ENCODE measurements at regions not wholly inside any gene's neighbourhood (a gene's known extent, or its start where the extent isn't known, plus 50 kb on each side); places are given as distances from the start of the nearest gene placed in this dataset.

DNA sequence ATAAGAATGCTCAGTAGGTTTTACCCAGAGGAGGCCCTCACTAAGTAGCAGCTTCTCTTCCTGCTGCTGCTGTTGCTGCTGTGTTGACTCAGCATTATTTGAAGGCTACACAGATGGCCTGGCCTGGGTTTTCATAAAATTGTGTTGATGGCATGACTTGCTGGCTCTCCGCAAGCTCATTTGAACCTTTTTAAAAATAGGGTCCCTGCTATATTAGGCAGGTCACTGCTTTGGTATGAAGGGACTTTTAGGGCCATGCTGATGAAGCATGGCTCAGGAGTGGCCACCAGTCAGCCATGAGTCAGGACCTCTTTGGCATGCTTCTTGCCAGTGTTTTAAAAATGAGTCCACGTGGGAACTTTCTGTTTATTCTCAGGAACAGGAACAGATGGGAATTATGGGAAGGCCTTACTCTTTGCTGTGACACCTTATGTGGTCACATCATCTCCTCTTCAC lies 128.7 kb downstream of the MID1IP1 start:
- DNase-seq (ENCODE audit: extremely low read depth in 1 of 4, low spot score in 3 of 4) (peak in 2 of 4 experiments; percentile 8 to 15), FAIRE-seq (no peak), ATAC-seq (peak; percentile 64)
- Histone ChIP-seq H3K27ac (ENCODE audit: extremely low read depth, low read depth, low read length) (no peak overlapping the region; the same call in 2 of the 3 replicates), H3K9me1 (ENCODE audit: control insufficient read depth, insufficient read depth, low read length) (no peaks in the 10 kb centered on the region), H3K36me3 (ENCODE audit: control insufficient read depth, insufficient read depth, low read length) (no peaks in the 10 kb centered on the region), H3K4me1 (replicated peaks in 1 of 2; ENCODE audit: control insufficient read depth in 2 of 2, insufficient read depth in 2 of 2, low read length in 2 of 2) (peaks cover 0 to 6% of the 10 kb centered on the region in 2 experiments; a peak in 2 of 5 replicates), H4K20me1 (replicated peaks; ENCODE audit: control insufficient read depth, insufficient read depth, low read length) (no peaks in the 10 kb centered on the region), H3K79me2 (ENCODE audit: control insufficient read depth, insufficient read depth, low read length) (no peaks in the 10 kb centered on the region), H3K4me2 (ENCODE audit: insufficient read depth, low read length) (no peak overlapping the region; the same call in 1 of the 2 replicates), H3K4me3 (no peak overlapping the region), H3K9me3 (replicated peaks; ENCODE audit: control insufficient read depth, insufficient read depth, low read depth, low read length) (no peaks in the 10 kb centered on the region), H3K27me3 (ENCODE audit: control insufficient read depth in 2 of 2, insufficient read depth in 2 of 2, low read length in 2 of 2) (no peaks in the 10 kb centered on the region), H2AFZ (ENCODE audit: low read depth, low read length) (peak overlapping the region; percentile 79), H3K9ac (ENCODE audit: insufficient read depth in 1 of 2, low read depth in 2 of 2, low read length in 2 of 2) (no peak overlapping the region)
- POLR2A ChIA-PET, result interaction anchor here (0.7 kb wide), 1 partner anchor 129 kb away, joined by 3 read pairs; the partner anchor contains the start of gene MID1IP1
- intact Hi-C loops (cut with micrococcal nuclease) (loop anchor here (10.0 kb wide), 1 partner anchor 165 kb away; no protein-coding TSS in a partner anchor), in situ Hi-C loops (cut with MboI) (no loop called here)
- no TSS peak for BruUV-seq (replicated peaks)
- WGBS (ENCODE audit: insufficient coverage, low coverage, missing lambda C conversion rate), result 25% methylated on average over 2 of the region's 2 CpGs
- CTCF ChIA-PET (ENCODE audit: low intra/inter-chr PET ratio), result no interaction called here
- TF ChIP-seq U2AF1 (optimal IDR thresholded peaks at IDR 0.05; ENCODE audit: low read depth, low read length) (no peak), ZNF740 (CRISPR knock-in tag; IDR thresholded peaks at IDR 0.05) (no peak), ZNF740 (tag; IDR thresholded peaks at IDR 0.05) (no peak), NFE2 (IDR thresholded peaks at IDR 0.05; ENCODE audit: low read depth) (peak; percentile 74), SETDB1 (IDR thresholded peaks at IDR 0.05; ENCODE audit: low read length) (no peak), L3MBTL2 (IDR thresholded peaks at IDR 0.05) (peak; percentile 78; the same call in 1 of the 2 replicates), ZNF316 (IDR thresholded peaks at IDR 0.05) (peak; percentile 97), MAFF (IDR thresholded peaks at IDR 0.05; ENCODE audit: low read length) (peak; percentile 90), MAFG (tag; conservative IDR thresholded peaks at IDR 0.05) (peak; percentile 94), BACH1 (tag; IDR thresholded peaks at IDR 0.05) (peak; percentile 84), MAFK (IDR thresholded peaks at IDR 0.05; ENCODE audit: low read length) (peak; percentile 90), C11orf30 (IDR thresholded peaks at IDR 0.05; ENCODE audit: low read depth) (peak; percentile 95)
- TF ChIP-seq, protein P1, sequence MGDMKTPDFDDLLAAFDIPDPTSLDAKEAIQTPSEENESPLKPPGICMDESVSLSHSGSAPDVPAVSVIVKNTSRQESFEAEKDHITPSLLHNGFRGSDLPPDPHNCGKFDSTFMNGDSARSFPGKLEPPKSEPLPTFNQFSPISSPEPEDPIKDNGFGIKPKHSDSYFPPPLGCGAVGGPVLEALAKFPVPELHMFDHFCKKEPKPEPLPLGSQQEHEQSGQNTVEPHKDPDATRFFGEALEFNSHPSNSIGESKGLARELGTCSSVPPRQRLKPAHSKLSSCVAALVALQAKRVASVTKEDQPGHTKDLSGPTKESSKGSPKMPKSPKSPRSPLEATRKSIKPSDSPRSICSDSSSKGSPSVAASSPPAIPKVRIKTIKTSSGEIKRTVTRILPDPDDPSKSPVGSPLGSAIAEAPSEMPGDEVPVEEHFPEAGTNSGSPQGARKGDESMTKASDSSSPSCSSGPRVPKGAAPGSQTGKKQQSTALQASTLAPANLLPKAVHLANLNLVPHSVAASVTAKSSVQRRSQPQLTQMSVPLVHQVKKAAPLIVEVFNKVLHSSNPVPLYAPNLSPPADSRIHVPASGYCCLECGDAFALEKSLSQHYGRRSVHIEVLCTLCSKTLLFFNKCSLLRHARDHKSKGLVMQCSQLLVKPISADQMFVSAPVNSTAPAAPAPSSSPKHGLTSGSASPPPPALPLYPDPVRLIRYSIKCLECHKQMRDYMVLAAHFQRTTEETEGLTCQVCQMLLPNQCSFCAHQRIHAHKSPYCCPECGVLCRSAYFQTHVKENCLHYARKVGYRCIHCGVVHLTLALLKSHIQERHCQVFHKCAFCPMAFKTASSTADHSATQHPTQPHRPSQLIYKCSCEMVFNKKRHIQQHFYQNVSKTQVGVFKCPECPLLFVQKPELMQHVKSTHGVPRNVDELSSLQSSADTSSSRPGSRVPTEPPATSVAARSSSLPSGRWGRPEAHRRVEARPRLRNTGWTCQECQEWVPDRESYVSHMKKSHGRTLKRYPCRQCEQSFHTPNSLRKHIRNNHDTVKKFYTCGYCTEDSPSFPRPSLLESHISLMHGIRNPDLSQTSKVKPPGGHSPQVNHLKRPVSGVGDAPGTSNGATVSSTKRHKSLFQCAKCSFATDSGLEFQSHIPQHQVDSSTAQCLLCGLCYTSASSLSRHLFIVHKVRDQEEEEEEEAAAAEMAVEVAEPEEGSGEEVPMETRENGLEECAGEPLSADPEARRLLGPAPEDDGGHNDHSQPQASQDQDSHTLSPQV (IDR thresholded peaks at IDR 0.05), result peak; percentile 77
